ENCODE measurements at regions not wholly inside any gene's neighbourhood (a gene's known extent, or its start where the extent isn't known, plus 50 kb on each side); places are given as distances from the start of the nearest gene placed in this dataset.

- peaks cover 4% of the 10 kb centered on the region for H3K27me3 Mint-ChIP-seq (ENCODE audit: insufficient read depth, unreplicated experiment)
- H3K9me3 Mint-ChIP-seq (ENCODE audit: unreplicated experiment), result no peaks in the 10 kb centered on the region
- TF ChIP-seq, protein P1, sequence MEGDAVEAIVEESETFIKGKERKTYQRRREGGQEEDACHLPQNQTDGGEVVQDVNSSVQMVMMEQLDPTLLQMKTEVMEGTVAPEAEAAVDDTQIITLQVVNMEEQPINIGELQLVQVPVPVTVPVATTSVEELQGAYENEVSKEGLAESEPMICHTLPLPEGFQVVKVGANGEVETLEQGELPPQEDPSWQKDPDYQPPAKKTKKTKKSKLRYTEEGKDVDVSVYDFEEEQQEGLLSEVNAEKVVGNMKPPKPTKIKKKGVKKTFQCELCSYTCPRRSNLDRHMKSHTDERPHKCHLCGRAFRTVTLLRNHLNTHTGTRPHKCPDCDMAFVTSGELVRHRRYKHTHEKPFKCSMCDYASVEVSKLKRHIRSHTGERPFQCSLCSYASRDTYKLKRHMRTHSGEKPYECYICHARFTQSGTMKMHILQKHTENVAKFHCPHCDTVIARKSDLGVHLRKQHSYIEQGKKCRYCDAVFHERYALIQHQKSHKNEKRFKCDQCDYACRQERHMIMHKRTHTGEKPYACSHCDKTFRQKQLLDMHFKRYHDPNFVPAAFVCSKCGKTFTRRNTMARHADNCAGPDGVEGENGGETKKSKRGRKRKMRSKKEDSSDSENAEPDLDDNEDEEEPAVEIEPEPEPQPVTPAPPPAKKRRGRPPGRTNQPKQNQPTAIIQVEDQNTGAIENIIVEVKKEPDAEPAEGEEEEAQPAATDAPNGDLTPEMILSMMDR (IDR thresholded peaks at IDR 0.05; ENCODE audit: unreplicated experiment), result no peak
- H3K4me3 Mint-ChIP-seq (ENCODE audit: unreplicated experiment), result no peak overlapping the region
- CTCF ChIA-PET, result no interaction called here
- H3K4me1 Mint-ChIP-seq (ENCODE audit: insufficient read depth, unreplicated experiment), result peaks cover 11% of the 10 kb centered on the region
- no peak overlapping the region for H3K27ac Mint-ChIP-seq (ENCODE audit: low read depth, unreplicated experiment)
- intact Hi-C loops (cut with micrococcal nuclease), result no loop called here
- H3K36me3 Mint-ChIP-seq (ENCODE audit: insufficient read depth, unreplicated experiment), result no peaks in the 10 kb centered on the region
- POLR2A ChIA-PET, result no interaction called here
- no TSS peak for BruUV-seq (replicated peaks)
- DNase-seq (ENCODE audit: unreplicated experiment), result no peak
Measured at GRCh38 chr2:239543702-239544101, 142.9 kb upstream of the HDAC4 start.

GRCh38 chr2:239540174-239540573, 139.4 kb upstream of the HDAC4 start:
- CTCF ChIA-PET, result no interaction called here
- H3K27me3 Mint-ChIP-seq (ENCODE audit: insufficient read depth, unreplicated experiment), result peaks cover 39% of the 10 kb centered on the region
- DNase-seq (ENCODE audit: unreplicated experiment), result no peak
- no peak overlapping the region for H3K4me3 Mint-ChIP-seq (ENCODE audit: unreplicated experiment)
- H3K9me3 Mint-ChIP-seq (ENCODE audit: unreplicated experiment), result no peaks in the 10 kb centered on the region
- no peaks in the 10 kb centered on the region for H3K36me3 Mint-ChIP-seq (ENCODE audit: insufficient read depth, unreplicated experiment)
- H3K4me1 Mint-ChIP-seq (ENCODE audit: insufficient read depth, unreplicated experiment), result peaks cover 6% of the 10 kb centered on the region
- TF ChIP-seq, protein P1 (IDR thresholded peaks at IDR 0.05; ENCODE audit: unreplicated experiment), result no peak
- POLR2A ChIA-PET, result no interaction called here
- BruUV-seq (replicated peaks), result no TSS peak
- intact Hi-C loops (cut with micrococcal nuclease), result no loop called here
- no peak overlapping the region for H3K27ac Mint-ChIP-seq (ENCODE audit: low read depth, unreplicated experiment)

DNA sequence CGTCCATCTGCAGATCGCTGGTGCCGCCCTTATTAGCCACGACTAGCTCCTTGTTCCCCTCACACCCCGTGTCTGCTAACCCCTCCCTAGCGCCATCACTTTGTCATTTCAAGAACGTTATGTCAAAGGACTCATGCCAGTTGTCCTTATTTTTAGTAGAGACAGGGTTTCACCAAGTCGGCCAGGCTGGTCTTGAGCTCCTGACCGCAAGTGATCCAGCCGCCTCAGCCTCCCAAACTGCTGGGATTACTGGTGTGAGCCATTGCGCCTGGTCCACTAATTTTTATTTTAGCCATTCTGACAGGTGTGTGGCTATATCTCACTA, 138.9 kb upstream of the HDAC4 start:
- ChIA-PET CTCF (interaction anchor here (0.6 kb wide), 2 partner anchors 128 to 196 kb away, joined by 3 to 4 read pairs; no protein-coding TSS in a partner anchor), POLR2A (no interaction called here)
- intact Hi-C loops (cut with micrococcal nuclease), result no loop called here
- Mint-ChIP-seq H3K4me1 (ENCODE audit: insufficient read depth, unreplicated experiment) (peaks cover 6% of the 10 kb centered on the region), H3K27ac (ENCODE audit: low read depth, unreplicated experiment) (no peak overlapping the region), H3K27me3 (ENCODE audit: insufficient read depth, unreplicated experiment) (peaks cover 41% of the 10 kb centered on the region), H3K4me3 (ENCODE audit: unreplicated experiment) (no peak overlapping the region), H3K36me3 (ENCODE audit: insufficient read depth, unreplicated experiment) (no peaks in the 10 kb centered on the region), H3K9me3 (ENCODE audit: unreplicated experiment) (no peaks in the 10 kb centered on the region)
- BruUV-seq (replicated peaks), result no TSS peak
- TF ChIP-seq, protein P1 (IDR thresholded peaks at IDR 0.05; ENCODE audit: unreplicated experiment), result no peak
- DNase-seq (ENCODE audit: unreplicated experiment), result no peak

DNA sequence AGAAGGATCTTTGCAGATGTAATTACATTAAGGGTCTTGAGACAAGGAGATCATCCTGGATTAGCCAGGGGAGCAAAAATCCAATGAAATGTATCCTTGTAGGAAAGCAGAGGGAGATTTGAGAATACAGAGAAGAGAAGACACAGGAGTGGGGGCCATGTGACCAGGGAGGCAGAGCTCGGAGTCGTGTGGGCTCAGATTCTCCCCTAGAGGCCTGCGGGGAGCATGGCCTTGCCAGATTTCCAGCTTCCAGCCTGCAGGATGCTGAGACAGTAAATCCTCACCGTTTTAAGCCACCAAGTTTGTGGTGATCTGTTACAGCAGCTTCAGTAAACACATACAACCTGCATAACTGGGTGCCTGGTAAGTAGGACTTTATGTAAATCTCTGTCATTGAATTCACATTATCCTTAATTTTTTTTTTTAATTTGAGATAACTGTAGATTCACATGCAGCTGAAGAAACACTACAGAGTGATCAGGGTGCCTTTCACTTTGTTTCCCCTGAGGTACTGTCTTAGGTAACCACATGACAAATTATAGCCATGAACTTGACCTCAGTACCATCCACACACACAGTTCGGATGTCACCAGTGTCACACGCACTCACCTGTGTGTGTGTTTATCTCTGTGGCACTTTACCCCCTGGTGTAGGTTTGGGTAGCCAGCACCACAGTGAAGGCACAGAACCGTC, 138.4 kb upstream of the HDAC4 start:
- no peaks in the 10 kb centered on the region for H3K36me3 Mint-ChIP-seq (ENCODE audit: insufficient read depth, unreplicated experiment)
- H3K4me1 Mint-ChIP-seq (ENCODE audit: insufficient read depth, unreplicated experiment), result peaks cover 6% of the 10 kb centered on the region
- no peak for DNase-seq (ENCODE audit: unreplicated experiment)
- H3K27me3 Mint-ChIP-seq (ENCODE audit: insufficient read depth, unreplicated experiment), result peaks cover 42% of the 10 kb centered on the region
- intact Hi-C loops (cut with micrococcal nuclease), result no loop called here
- ChIA-PET CTCF (interaction anchor here (0.6 kb wide), 2 partner anchors 128 to 197 kb away, joined by 3 to 4 read pairs; no protein-coding TSS in a partner anchor), POLR2A (no interaction called here)
- no peaks in the 10 kb centered on the region for H3K9me3 Mint-ChIP-seq (ENCODE audit: unreplicated experiment)
- no peak overlapping the region for H3K4me3 Mint-ChIP-seq (ENCODE audit: unreplicated experiment)
- TF ChIP-seq, protein P1 (IDR thresholded peaks at IDR 0.05; ENCODE audit: unreplicated experiment), result no peak
- no TSS peak for BruUV-seq (replicated peaks)
- H3K27ac Mint-ChIP-seq (ENCODE audit: low read depth, unreplicated experiment), result no peak overlapping the region

Measured in MCF 10A (cell line).